Activated naive CD4-positive, alpha-beta T cell treated with anti-CD3 and anti-CD28 coated beads, Interleukin-2, amount 10 ng/mL, durations not matched to agents 7 days and 5 days (primary cell): ENCODE measurements at regions not wholly inside any gene's neighbourhood (a gene's known extent, or its start where the extent isn't known, plus 50 kb on each side); places are given as distances from the start of the nearest gene placed in this dataset.

ENCODE experiments used
- CTCF ChIA-PET: fragments of 350-600 bp; sonication (Branson Sonifier 250); formaldehyde crosslinking; loops from one replicate; lab custom pipeline; 2021; ENCODE audit warnings: antibody characterized with exemption; lab: Charles Lee
- DNase-seq: peaks from one replicate; pipeline ENCODE4 v3.0.0-alpha.2; 2020
- H3K27ac Mint-ChIP-seq: one replicate; pipeline ENCODE4 v1.8.0; 2021; ENCODE audit warnings: mild to moderate bottlenecking, moderate library complexity, mixed read lengths
- H3K27me3 Mint-ChIP-seq: one replicate; pipeline ENCODE4 v1.8.0; 2021; ENCODE audit warnings: mild to moderate bottlenecking, mixed read lengths
- H3K36me3 Mint-ChIP-seq: one replicate; pipeline ENCODE4 v1.8.0; 2021; ENCODE audit warnings: mixed read lengths
- H3K4me1 Mint-ChIP-seq: one replicate; pipeline ENCODE4 v1.8.0; 2021; ENCODE audit warnings: mixed read lengths
- H3K4me3 Mint-ChIP-seq: one replicate; pipeline ENCODE4 v1.8.0; 2021; ENCODE audit warnings: mild to moderate bottlenecking, moderate library complexity, mixed read lengths
- H3K9me3 Mint-ChIP-seq: one replicate; pipeline ENCODE4 v1.8.0; 2021; ENCODE audit warnings: mixed read lengths

GRCh38 chr11:104645261-104646222, 252.7 kb downstream of the CASP12 start:
- Mint-ChIP-seq H3K4me3 (no peak overlapping the region), H3K27me3 (no peaks in the 10 kb centered on the region), H3K4me1 (peaks cover 10% of the 10 kb centered on the region), H3K27ac (no peak overlapping the region), H3K36me3 (peaks cover 4% of the 10 kb centered on the region), H3K9me3 (peaks cover 13% of the 10 kb centered on the region)
- CTCF ChIA-PET: no interaction called here
- DNase-seq: no peak

GRCh38 chr11:104637662-104638170, 260.5 kb downstream of the CASP12 start:
- CTCF ChIA-PET: no interaction called here
- peaks cover 3% of the 10 kb centered on the region for H3K9me3 Mint-ChIP-seq
- no peak overlapping the region for H3K27ac Mint-ChIP-seq
- no peaks in the 10 kb centered on the region for H3K36me3 Mint-ChIP-seq
- H3K4me3 Mint-ChIP-seq: no peak overlapping the region
- H3K4me1 Mint-ChIP-seq: peaks cover 3% of the 10 kb centered on the region
- no peaks in the 10 kb centered on the region for H3K27me3 Mint-ChIP-seq
- DNase-seq: no peak

- Mint-ChIP-seq H3K27ac (no peak overlapping the region), H3K4me1 (no peaks in the 10 kb centered on the region)
Observed at GRCh38 chr11:104633226-104633625, 265.0 kb downstream of the CASP12 start.

GRCh38 chr11:104630352-104630751, 267.9 kb downstream of the CASP12 start:
- no peaks in the 10 kb centered on the region for H3K4me1 Mint-ChIP-seq
- no peaks in the 10 kb centered on the region for H3K9me3 Mint-ChIP-seq
- DNase-seq: no peak
- CTCF ChIA-PET: no interaction called here
- no peak overlapping the region for H3K27ac Mint-ChIP-seq
- H3K27me3 Mint-ChIP-seq: no peaks in the 10 kb centered on the region
- no peak overlapping the region for H3K4me3 Mint-ChIP-seq
- H3K36me3 Mint-ChIP-seq: no peaks in the 10 kb centered on the region

More at GRCh38 chr11:104633226-104633625, 265.0 kb downstream of the CASP12 start:
- CTCF ChIA-PET: no interaction called here
- DNase-seq: no peak
- H3K36me3 Mint-ChIP-seq: no peaks in the 10 kb centered on the region
- no peaks in the 10 kb centered on the region for H3K9me3 Mint-ChIP-seq
- no peak overlapping the region for H3K4me3 Mint-ChIP-seq
- H3K27me3 Mint-ChIP-seq: no peaks in the 10 kb centered on the region

GRCh38 chr11:104625246-104625645, 273.0 kb downstream of the CASP12 start:
- peaks cover 2% of the 10 kb centered on the region for H3K36me3 Mint-ChIP-seq
- H3K27ac Mint-ChIP-seq: no peak overlapping the region
- CTCF ChIA-PET: no interaction called here
- no peak overlapping the region for H3K4me3 Mint-ChIP-seq
- no peaks in the 10 kb centered on the region for H3K27me3 Mint-ChIP-seq
- DNase-seq: no peak
- peaks cover 5% of the 10 kb centered on the region for H3K4me1 Mint-ChIP-seq
- H3K9me3 Mint-ChIP-seq: peaks cover 2% of the 10 kb centered on the region

- Mint-ChIP-seq H3K27ac (no peak overlapping the region), H3K4me1 (peaks cover 5% of the 10 kb centered on the region), H3K9me3 (peaks cover 2% of the 10 kb centered on the region), H3K36me3 (peaks cover 2% of the 10 kb centered on the region), H3K27me3 (no peaks in the 10 kb centered on the region), H3K4me3 (no peak overlapping the region)
- no peak for DNase-seq
- CTCF ChIA-PET: no interaction called here
Observed at GRCh38 chr11:104624021-104624420, 274.2 kb downstream of the CASP12 start.

DNA sequence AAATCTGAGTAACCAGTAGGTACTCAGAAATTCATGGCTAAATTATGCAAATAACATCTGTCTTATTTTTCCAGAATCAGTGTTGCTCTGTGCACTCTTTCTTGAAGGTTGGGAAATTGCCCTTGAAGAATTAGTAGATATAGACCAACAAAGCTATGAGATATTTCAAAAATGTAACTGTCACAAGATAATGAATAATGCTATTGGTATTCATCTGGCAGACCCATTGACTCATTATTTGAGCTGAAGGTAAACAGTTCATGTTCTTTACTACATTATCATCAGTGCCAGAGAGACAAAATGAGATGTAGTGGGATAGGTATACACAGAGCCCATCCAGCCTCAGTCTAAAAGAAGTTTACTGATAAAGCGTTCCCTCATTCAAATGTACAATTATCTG, 274.7 kb downstream of the CASP12 start:
- no peak for DNase-seq
- CTCF ChIA-PET: no interaction called here
- no peak overlapping the region for H3K4me3 Mint-ChIP-seq
- H3K4me1 Mint-ChIP-seq: peaks cover 5% of the 10 kb centered on the region
- no peak overlapping the region for H3K27ac Mint-ChIP-seq
- H3K36me3 Mint-ChIP-seq: peaks cover 2% of the 10 kb centered on the region
- H3K27me3 Mint-ChIP-seq: no peaks in the 10 kb centered on the region
- peaks cover 2% of the 10 kb centered on the region for H3K9me3 Mint-ChIP-seq

GRCh38 chr11:104620991-104621390, 277.3 kb downstream of the CASP12 start:
- peaks cover 14% of the 10 kb centered on the region for H3K36me3 Mint-ChIP-seq
- no peak for DNase-seq
- H3K9me3 Mint-ChIP-seq: peaks cover 14% of the 10 kb centered on the region
- CTCF ChIA-PET: interaction anchor here (0.6 kb wide), 1 partner anchor 94 kb away, joined by 3 read pairs; no protein-coding TSS in a partner anchor
- peaks cover 5% of the 10 kb centered on the region for H3K4me1 Mint-ChIP-seq
- H3K27ac Mint-ChIP-seq: no peak overlapping the region
- no peak overlapping the region for H3K4me3 Mint-ChIP-seq
- H3K27me3 Mint-ChIP-seq: no peaks in the 10 kb centered on the region

DNA sequence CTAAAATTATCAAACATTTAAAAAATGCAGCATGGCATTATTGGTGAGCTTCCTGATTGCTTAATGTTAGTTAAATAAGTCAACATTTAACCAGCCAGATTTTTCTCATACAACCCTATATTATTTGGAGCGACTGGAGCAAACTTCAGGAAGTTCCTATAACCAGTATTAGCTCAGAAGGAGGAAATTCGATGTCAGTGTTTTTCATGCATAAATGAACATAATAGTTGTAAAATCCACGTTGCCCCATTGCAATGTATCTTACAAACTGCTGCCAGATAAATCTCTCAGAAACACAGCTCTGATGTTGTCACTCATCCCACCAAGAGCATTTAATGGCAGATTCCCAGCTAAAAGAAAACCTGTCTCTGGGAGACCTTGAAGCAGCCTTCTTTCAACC, 278.5 kb downstream of the CASP12 start:
- Mint-ChIP-seq H3K9me3 (peaks cover 16% of the 10 kb centered on the region), H3K27me3 (no peaks in the 10 kb centered on the region), H3K4me1 (peaks cover 11% of the 10 kb centered on the region), H3K27ac (no peak overlapping the region), H3K4me3 (no peak overlapping the region), H3K36me3 (peaks cover 14% of the 10 kb centered on the region)
- CTCF ChIA-PET: no interaction called here
- no peak for DNase-seq

- no peaks in the 10 kb centered on the region for H3K27me3 Mint-ChIP-seq
- CTCF ChIA-PET: no interaction called here
- H3K36me3 Mint-ChIP-seq: peaks cover 14% of the 10 kb centered on the region
- DNase-seq: no peak
- H3K4me3 Mint-ChIP-seq: no peak overlapping the region
- peaks cover 16% of the 10 kb centered on the region for H3K9me3 Mint-ChIP-seq
- peaks cover 13% of the 10 kb centered on the region for H3K4me1 Mint-ChIP-seq
- no peak overlapping the region for H3K27ac Mint-ChIP-seq
Observed at GRCh38 chr11:104618954-104619353, 279.3 kb downstream of the CASP12 start.

DNA sequence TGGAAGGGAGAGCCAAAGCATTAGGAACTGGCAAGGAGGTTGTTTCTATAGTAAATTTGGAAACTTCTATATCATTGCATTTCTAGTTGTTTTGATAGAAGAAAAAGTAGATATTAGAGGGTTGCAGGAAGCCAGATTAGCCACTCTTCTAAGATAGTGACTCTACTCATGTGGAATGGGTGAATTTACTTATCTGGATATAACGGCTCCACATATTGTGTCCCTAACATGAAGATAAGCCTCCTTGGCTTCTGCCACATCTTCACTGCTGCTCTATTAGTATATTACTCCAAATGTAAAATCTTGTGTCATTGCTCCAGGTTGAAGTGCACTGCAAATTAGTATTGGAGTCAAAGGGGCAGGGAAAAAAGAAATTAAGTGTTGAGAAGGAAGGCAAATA, 283.3 kb downstream of the CASP12 start:
- no peak overlapping the region for H3K4me3 Mint-ChIP-seq
- no peaks in the 10 kb centered on the region for H3K27me3 Mint-ChIP-seq
- no peak overlapping the region for H3K27ac Mint-ChIP-seq
- H3K4me1 Mint-ChIP-seq: peaks cover 19% of the 10 kb centered on the region
- peaks cover 14% of the 10 kb centered on the region for H3K9me3 Mint-ChIP-seq
- peaks cover 12% of the 10 kb centered on the region for H3K36me3 Mint-ChIP-seq
- CTCF ChIA-PET: interaction anchor here (0.8 kb wide), 1 partner anchor 258 kb away, joined by 3 read pairs; no protein-coding TSS in a partner anchor
- no peak for DNase-seq

- CTCF ChIA-PET: interaction anchor here (0.8 kb wide), 1 partner anchor 259 kb away, joined by 3 read pairs; no protein-coding TSS in a partner anchor
- Mint-ChIP-seq H3K27ac (no peak overlapping the region), H3K4me1 (peaks cover 27% of the 10 kb centered on the region), H3K27me3 (no peaks in the 10 kb centered on the region), H3K9me3 (peaks cover 14% of the 10 kb centered on the region), H3K36me3 (peaks cover 12% of the 10 kb centered on the region), H3K4me3 (no peak overlapping the region)
- DNase-seq: no peak
Observed at GRCh38 chr11:104614117-104614680, 284.1 kb downstream of the CASP12 start.

GRCh38 chr11:104610635-104611034, 287.6 kb downstream of the CASP12 start:
- CTCF ChIA-PET: interaction anchor here (0.6 kb wide), 1 partner anchor 217 kb away, joined by 3 read pairs; no protein-coding TSS in a partner anchor
- DNase-seq: no peak
- peaks cover 3% of the 10 kb centered on the region for H3K27me3 Mint-ChIP-seq
- H3K36me3 Mint-ChIP-seq: no peaks in the 10 kb centered on the region
- no peaks in the 10 kb centered on the region for H3K9me3 Mint-ChIP-seq
- peaks cover 29% of the 10 kb centered on the region for H3K4me1 Mint-ChIP-seq
- no peak overlapping the region for H3K4me3 Mint-ChIP-seq
- H3K27ac Mint-ChIP-seq: no peak overlapping the region

GRCh38 chr11:104609311-104610085, 288.8 kb downstream of the CASP12 start:
- CTCF ChIA-PET: interaction anchor here (0.6 to 1.0 kb wide), 7 partner anchors 82 to 393 kb away, joined by 3 to 4 read pairs (median 3); no protein-coding TSS in a partner anchor
- Mint-ChIP-seq H3K9me3 (peaks cover 4% of the 10 kb centered on the region), H3K4me1 (peaks cover 20% of the 10 kb centered on the region), H3K27ac (no peak overlapping the region), H3K27me3 (peaks cover 3% of the 10 kb centered on the region), H3K36me3 (no peaks in the 10 kb centered on the region), H3K4me3 (no peak overlapping the region)
- peak; percentile 43 for DNase-seq
